ENCODE measurements at regions not wholly inside any gene's neighbourhood (a gene's known extent, or its start where the extent isn't known, plus 50 kb on each side); places are given as distances from the start of the nearest gene placed in this dataset.

GRCh38 chr18:22314420-22314819 is 103.3 kb downstream of the CTAGE1 start:
- no peak for TF ChIP-seq TOX (CRISPR knock-in tag; IDR thresholded peaks at IDR 0.05; ENCODE audit: borderline replicate concordance)
- TF ChIP-seq ZC3H10 (CRISPR knock-in tag; IDR thresholded peaks at IDR 0.05), result no peak
- TF ChIP-seq TSHZ2 (CRISPR knock-in tag; IDR thresholded peaks at IDR 0.05), result no peak
- no peak for TF ChIP-seq ESRRG (CRISPR knock-in tag; IDR thresholded peaks at IDR 0.05)
- TF ChIP-seq PPARA (CRISPR knock-in tag; IDR thresholded peaks at IDR 0.05; ENCODE audit: borderline replicate concordance), result no peak
- ATAC-seq, result no peak

GRCh38 chr18:22314001-22314400 is 103.7 kb downstream of the CTAGE1 start:
- TF ChIP-seq BACH2 (CRISPR knock-in tag; IDR thresholded peaks at IDR 0.05; ENCODE audit: borderline replicate concordance) (no peak), ZFP3 (CRISPR knock-in tag; IDR thresholded peaks at IDR 0.05) (no peak), ZFP30 (CRISPR knock-in tag; IDR thresholded peaks at IDR 0.05) (no peak), TSHZ2 (CRISPR knock-in tag; IDR thresholded peaks at IDR 0.05) (no peak), POU6F1 (CRISPR knock-in tag; IDR thresholded peaks at IDR 0.05; ENCODE audit: borderline replicate concordance, low read depth) (no peak), ZNF70 (CRISPR knock-in tag; IDR thresholded peaks at IDR 0.05) (no peak), ZNF565 (CRISPR knock-in tag; conservative IDR thresholded peaks at IDR 0.05; ENCODE audit: low read depth) (no peak), SNAI2 (CRISPR knock-in tag; IDR thresholded peaks at IDR 0.05) (no peak), TCF4 (CRISPR knock-in tag; IDR thresholded peaks at IDR 0.05; ENCODE audit: borderline replicate concordance) (no peak), OSR1 (CRISPR knock-in tag; IDR thresholded peaks at IDR 0.05) (no peak), ESRRG (CRISPR knock-in tag; IDR thresholded peaks at IDR 0.05) (no peak), PATZ1 (CRISPR knock-in tag; IDR thresholded peaks at IDR 0.05; ENCODE audit: borderline replicate concordance) (no peak), TOX (CRISPR knock-in tag; IDR thresholded peaks at IDR 0.05; ENCODE audit: borderline replicate concordance) (no peak), ARNTL (CRISPR knock-in tag; IDR thresholded peaks at IDR 0.05; ENCODE audit: borderline replicate concordance, low read depth) (no peak), CREB5 (CRISPR knock-in tag; IDR thresholded peaks at IDR 0.05; ENCODE audit: low read depth) (no peak), GLIS3 (CRISPR knock-in tag; IDR thresholded peaks at IDR 0.05) (no peak)
- ATAC-seq, result no peak

- TF ChIP-seq CSDC2 (CRISPR knock-in tag; IDR thresholded peaks at IDR 0.05), result no peak
- no peak for TF ChIP-seq ZNF8 (CRISPR knock-in tag; IDR thresholded peaks at IDR 0.05)
- no peak for TF ChIP-seq ZFP30 (CRISPR knock-in tag; IDR thresholded peaks at IDR 0.05)
- TF ChIP-seq ZC3H10 (CRISPR knock-in tag; IDR thresholded peaks at IDR 0.05), result no peak
- no peak for TF ChIP-seq ZFP3 (CRISPR knock-in tag; IDR thresholded peaks at IDR 0.05)
- TF ChIP-seq POU6F1 (CRISPR knock-in tag; IDR thresholded peaks at IDR 0.05; ENCODE audit: borderline replicate concordance, low read depth), result no peak
- no peak for TF ChIP-seq ZNF70 (CRISPR knock-in tag; IDR thresholded peaks at IDR 0.05)
- TF ChIP-seq CREB5 (CRISPR knock-in tag; IDR thresholded peaks at IDR 0.05; ENCODE audit: low read depth), result no peak
- TF ChIP-seq ESRRG (CRISPR knock-in tag; IDR thresholded peaks at IDR 0.05), result no peak
- ATAC-seq, result no peak
Observed at GRCh38 chr18:22311301-22311700, 106.4 kb downstream of the CTAGE1 start.
